Stimulated activated CD4-positive, alpha-beta T cell treated with anti-CD3 and anti-CD28 coated beads, Interleukin-15, amount 100 ng/mL, for 1 hour (primary cell): ENCODE measurements at regions not wholly inside any gene's neighbourhood (a gene's known extent, or its start where the extent isn't known, plus 50 kb on each side); places are given as distances from the start of the nearest gene placed in this dataset.

ENCODE experiments used
- DNase-seq, 2 donors: peaks; one replicate each; pipeline ENCODE4 v3.0.0-alpha.2; 2020; ENCODE audit warnings: low read depth in 1 of 2, low spot score in 1 of 2

- DNase-seq = no peak
Observed at GRCh38 chr18:78571063-78571785, 408.4 kb upstream of the SALL3 start.

- no peak for DNase-seq
Observed at GRCh38 chr18:78571831-78572347, 407.7 kb upstream of the SALL3 start.

GRCh38 chr18:78573773-78574172, 405.8 kb upstream of the SALL3 start:
- DNase-seq = no peak

- DNase-seq = no peak
Observed at GRCh38 chr18:78576967-78577366, 402.7 kb upstream of the SALL3 start.

- DNase-seq = no peak
Observed at GRCh38 chr18:78579449-78579848, 400.2 kb upstream of the SALL3 start.

GRCh38 chr18:78579854-78580577, 399.6 kb upstream of the SALL3 start:
- no peak for DNase-seq

GRCh38 chr18:78580835-78581339, 398.7 kb upstream of the SALL3 start:
- no peak for DNase-seq

GRCh38 chr18:78582181-78582709, 397.4 kb upstream of the SALL3 start:
- DNase-seq = no peak

- no peak for DNase-seq
Observed at GRCh38 chr18:78582898-78583738, 396.5 kb upstream of the SALL3 start.

GRCh38 chr18:78583739-78584458, 395.7 kb upstream of the SALL3 start:
- DNase-seq = no peak

- DNase-seq = no peak
Observed at GRCh38 chr18:78584459-78585022, 395.1 kb upstream of the SALL3 start.

GRCh38 chr18:78586586-78586985, 393.0 kb upstream of the SALL3 start:
- no peak for DNase-seq

GRCh38 chr18:78587096-78587495, 392.5 kb upstream of the SALL3 start:
- no peak for DNase-seq

GRCh38 chr18:78587626-78588600, 391.7 kb upstream of the SALL3 start:
- no peak for DNase-seq

GRCh38 chr18:78589916-78590437, 389.6 kb upstream of the SALL3 start:
- DNase-seq = no peak

GRCh38 chr18:78595453-78595852, 384.2 kb upstream of the SALL3 start:
- no peak for DNase-seq

- DNase-seq = no peak
Observed at GRCh38 chr18:78595924-78596573, 383.6 kb upstream of the SALL3 start.

- no peak for DNase-seq
Observed at GRCh38 chr18:78596794-78597345, 382.7 kb upstream of the SALL3 start.
